ENCODE measurements at regions not wholly inside any gene's neighbourhood (a gene's known extent, or its start where the extent isn't known, plus 50 kb on each side); places are given as distances from the start of the nearest gene placed in this dataset.
"Not testable (repeated sequence)": the region's sequence is repeated elsewhere in the genome, so short reads cannot be mapped to it uniquely, and the experiment has no call there.

DNA sequence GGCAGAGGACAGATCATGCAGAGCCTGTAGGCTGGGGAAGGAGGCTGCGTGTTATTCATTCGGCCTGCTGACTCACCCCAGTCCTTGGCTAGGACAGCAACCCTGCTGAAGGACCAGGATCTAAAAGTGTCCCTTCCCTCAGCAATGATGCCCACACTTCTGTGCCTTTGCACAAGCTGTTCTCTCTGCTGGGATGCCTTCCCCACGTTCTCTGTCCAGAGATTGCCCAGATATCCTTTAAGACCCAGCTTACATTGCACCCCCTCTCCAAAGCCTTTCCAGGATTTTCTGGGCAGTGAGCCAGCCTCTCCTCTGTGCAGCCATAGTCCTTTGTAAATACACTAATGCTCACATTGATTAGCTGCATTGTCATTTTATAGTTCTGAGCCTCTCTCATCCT, 99.3 kb upstream of the CHD6 start:
- no peak for DNase-seq (ENCODE audit: low read depth)

DNA sequence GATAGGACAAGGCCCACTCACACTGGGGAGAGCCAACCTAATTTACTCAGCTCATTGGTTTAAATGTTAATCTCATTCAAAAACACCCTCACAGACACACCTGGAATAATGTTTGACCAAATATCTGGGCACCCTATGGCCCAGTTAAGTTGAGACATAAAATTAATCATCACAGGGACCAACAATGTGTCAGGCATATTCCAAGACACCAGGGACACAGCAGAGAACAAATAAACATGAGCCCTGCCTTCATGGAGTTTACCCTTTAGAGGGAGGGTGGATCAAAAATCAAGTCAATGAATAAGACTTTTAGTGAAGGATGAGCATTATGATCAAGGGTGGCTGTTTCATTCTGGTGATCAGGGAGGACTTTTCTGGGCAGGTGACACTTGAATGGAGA, 98.7 kb upstream of the CHD6 start:
- DNase-seq (ENCODE audit: low read depth), result no peak

DNA sequence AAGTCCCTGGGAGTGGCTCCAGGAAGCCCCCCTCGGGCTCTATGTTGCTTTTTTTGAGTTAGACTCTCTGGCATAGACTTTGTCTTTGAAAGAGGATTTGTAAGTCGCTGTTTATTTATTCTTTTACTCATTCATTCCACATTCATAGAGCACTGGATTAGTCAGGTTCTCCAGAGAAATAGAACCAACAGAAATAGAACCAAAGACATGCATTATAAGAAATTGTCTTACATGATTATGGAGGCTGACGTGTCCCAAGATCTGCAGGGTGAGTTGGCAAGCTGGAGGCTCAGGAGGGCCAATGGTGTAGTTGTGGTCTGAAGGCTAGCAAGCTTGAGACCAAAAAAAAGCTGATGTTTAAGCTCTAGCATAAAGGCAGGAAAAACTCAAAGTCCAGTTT, 98.3 kb upstream of the CHD6 start:
- DNase-seq (ENCODE audit: low read depth), result no peak

DNA sequence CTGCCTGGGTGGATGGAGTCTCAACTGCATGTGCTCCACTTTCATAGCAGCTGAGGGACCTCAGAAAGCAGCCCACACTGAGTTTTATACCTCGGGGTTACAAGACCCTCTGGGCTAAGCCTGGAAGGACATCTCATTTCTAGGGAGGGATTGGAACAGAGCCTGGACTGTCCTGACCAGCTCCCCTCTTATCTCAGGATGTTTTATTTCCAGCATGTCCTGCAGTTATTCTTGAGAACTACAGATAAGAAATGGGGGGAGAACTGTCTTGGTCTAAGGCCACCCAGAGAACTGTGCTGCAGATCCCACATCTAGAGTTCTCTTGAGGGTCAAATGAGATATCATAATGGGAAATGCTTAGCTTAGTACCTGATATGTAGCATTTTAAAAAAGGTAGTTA, 97.3 kb upstream of the CHD6 start:
- DNase-seq (ENCODE audit: low read depth), result no peak

DNA sequence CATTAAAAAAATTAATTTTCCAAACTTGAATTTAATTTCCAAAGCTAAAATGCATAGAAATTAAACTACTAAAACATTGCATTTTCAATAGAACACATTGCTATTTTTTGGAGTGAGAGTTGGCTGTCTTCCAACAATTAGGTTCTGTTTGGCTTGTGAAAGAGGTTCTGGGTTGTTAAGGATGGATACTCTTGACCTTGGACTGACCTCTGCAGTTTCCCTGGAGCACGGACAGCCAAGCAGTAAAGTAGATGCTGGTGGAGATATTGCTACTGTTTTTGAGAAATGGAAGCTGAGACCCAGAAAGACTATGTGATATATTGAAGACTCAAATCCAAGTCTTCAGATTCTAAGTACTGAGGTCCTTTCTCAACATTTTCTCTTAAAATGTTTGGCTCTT, 95.9 kb upstream of the CHD6 start:
- no peak for DNase-seq (ENCODE audit: low read depth)

DNA sequence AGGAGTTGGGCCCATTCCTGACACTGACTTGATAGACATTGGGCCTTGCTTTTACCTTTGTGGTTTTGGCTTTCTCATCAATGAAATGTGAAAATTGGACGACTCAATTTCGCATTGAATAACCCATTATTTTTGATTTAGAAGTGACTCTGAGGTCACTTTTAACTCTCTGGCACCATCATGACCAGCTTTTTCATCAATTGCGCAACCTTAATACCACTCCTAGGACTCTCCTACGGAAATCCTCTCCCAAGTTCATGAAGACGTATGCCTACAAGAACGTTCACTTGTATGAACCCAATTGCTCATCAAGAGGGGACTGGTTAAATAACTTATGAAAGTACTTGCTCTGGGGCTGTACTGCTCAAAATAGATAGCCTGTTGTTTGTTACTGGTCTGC, 86.7 kb upstream of the CHD6 start:
- no peak for DNase-seq (ENCODE audit: low read depth)

DNA sequence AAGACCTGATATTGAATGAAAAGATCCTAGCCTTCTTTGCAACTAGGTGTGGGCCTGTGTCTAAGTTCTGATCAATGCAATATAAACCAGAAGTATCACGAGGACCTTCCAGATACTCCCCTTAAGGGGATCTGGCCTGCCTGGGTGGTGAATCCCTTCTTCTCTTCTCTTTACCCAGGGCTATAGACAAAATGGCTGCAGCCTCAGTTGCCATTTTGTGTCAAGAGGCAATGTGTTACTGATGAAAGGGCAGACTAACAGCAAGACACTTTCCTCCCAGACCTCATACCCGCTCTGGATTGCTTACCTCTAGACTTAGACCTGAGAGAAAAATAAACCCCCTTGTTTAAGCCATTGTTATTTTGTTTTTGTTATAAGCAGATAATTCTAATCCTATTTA, 84.5 kb upstream of the CHD6 start:
- no peak for DNase-seq (ENCODE audit: low read depth)

DNA sequence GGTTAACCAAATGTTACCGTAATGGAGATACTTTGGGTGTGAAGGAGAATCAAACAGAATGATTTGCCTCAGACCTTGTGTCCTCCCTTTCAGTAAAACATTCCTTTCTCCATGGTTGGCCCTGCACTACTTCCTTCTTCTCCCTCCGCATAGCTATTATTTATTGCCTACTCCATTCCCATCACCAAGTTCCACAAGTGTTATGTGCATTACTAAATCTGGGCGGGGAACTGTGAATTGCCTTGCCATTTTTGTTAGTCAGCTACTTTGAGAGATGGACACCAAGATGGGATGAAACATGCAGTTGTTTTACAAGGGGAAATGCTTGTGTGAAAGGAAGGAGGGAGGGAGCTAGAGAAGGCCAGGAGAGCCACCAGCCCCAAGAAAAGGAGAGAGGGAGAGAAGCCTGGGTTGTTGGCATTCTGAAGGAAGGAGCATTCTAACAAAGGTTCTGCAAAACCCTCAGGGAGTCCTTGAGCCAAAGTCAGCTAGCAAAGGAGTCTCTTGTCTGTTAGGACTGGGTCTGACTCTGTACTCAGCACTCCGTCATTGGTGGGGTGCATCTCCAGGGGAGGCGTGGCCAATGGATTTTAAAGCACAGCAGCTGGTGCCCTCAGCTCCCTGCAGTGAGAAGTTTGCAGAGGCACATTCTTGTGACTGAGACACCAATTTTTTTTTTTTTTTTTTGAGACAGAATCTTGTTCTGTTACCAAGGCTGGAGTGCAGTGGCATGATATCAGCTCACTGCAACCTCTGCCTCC, 83.6 kb upstream of the CHD6 start:
- DNase-seq (ENCODE audit: low read depth), result no peak

DNA sequence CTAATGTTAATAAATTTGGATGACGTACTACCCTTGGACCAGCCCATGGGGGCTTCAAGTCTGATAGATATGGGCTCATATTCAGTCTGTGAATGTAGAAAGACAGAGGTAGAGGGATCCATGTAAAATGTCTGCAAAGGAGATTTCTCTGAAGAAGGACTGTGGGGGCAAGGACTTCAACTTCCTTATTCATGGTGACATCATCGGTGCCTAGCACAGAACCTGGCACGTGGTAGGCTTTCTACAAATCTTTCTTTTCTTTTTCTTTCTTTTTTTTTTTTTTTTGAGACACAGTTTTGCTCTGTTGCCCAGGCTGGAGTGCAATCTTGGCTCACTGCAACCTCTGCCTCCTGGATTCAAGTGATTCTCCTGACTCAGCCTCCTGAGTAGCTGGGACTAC, 81.5 kb upstream of the CHD6 start:
- not testable (repeated sequence) for DNase-seq (ENCODE audit: low read depth)

DNA sequence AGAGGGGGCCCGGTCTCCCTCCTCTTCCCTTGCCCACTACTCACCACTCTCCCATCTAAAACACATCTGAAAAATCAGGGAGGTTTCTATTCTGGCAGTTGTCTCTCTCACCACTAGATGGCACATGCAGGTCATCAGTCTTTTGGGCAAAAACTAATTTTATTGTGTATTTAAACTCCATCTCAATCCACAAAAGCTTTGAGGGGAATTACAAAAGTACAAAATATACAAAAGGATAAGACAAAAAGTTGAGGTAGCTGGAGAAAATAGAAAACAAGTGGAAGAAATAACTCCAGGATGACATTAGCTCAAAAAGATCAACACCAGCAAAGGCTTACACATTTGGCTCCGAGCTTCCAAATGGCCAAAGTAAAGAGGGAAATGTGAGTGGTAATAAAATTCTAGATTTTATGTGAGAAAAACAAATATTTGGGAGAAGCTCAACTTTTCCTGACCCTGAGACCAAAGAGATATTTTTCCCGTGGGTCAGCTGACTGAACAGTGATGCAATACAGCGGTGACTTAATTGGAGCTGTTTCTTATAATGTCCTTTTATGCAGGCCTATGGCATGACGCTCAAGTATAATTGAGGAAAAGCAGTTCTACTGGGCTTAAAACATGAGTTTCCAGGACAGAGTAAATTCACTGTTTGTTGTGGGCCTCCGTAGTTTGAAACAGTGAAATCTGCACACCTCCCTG, 79.8 kb upstream of the CHD6 start:
- DNase-seq (ENCODE audit: low read depth), result no peak

DNA sequence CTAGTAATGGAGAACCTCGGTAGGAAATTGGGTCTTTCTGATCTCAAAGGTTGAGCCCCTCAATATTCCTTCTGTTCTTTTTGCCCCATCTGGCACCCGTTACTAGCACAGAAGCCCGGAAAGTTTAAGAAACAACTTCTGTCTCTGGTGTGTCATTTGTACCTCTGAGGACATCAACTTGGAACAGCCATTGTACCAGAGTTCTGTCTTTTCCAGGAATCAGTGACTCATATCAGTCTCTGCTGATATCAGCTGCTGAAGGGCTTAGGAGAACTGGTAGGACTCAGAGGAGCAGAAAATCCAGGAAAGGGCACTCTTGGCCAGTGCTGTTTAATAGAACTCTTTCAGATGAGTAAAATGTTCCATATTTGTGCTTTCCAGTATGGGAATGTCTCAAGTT, 78.3 kb upstream of the CHD6 start:
- no peak for DNase-seq (ENCODE audit: low read depth)

DNA sequence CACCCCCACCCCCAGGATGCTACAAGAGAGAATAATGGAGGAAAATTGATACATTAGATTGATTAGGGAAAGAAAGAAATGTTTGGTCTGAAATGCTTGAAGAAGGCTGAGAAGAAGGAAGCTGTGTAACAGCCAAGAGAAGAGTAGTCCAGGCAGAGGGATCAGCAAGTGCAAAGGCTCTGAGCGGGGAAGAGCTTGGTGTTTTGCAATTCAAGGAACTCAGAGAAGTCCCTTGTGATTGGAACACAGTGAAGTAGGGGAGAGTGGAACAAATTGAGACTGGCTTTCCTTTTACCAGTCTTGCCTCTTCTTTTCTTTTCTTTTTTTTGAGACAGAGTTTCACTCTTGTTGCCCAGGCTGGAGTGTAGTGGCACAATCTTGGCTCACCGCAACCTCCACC, 76.6 kb upstream of the CHD6 start:
- no peak for DNase-seq (ENCODE audit: low read depth)

DNA sequence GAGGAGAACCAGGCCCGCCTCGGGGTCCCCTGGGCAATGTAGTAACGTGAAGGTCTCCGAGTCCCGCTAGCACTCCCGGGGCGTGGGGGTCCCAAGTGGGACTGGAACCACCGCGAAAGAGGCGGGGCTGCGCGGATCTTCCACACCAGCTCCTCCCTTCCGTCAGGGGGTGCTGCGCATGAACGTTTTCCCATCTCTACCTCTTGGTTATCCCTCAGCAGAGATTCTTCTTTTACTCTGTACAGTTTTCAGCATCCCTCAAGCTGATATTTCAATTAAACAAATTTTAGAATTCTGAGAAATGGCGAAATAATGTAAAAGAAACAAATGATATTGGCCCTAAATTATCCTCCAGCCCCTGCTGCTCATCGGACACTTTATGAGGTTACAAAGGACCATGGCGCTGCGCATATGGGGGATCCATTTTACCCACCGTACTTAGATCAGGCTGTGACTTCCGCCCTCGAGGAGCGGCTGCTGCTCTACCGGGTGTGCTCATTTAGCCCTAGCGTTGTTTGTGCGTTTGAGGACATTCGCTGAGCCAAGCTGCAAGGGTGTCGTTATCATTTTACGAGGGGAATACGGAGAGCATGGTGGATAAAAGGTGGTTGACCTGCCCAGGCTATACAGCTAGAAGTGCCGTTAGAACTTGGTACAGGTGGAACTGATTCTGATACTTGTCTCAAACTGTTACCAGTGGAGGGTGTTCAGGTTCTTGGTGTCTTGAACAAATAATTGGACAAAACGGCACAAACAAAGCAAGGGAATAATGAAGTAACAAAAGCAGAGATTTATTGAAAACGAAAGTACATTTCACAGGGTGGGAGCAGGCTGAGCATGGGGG, 75.2 kb upstream of the CHD6 start:
- DNase-seq (ENCODE audit: low read depth), result peak; percentile 70

DNA sequence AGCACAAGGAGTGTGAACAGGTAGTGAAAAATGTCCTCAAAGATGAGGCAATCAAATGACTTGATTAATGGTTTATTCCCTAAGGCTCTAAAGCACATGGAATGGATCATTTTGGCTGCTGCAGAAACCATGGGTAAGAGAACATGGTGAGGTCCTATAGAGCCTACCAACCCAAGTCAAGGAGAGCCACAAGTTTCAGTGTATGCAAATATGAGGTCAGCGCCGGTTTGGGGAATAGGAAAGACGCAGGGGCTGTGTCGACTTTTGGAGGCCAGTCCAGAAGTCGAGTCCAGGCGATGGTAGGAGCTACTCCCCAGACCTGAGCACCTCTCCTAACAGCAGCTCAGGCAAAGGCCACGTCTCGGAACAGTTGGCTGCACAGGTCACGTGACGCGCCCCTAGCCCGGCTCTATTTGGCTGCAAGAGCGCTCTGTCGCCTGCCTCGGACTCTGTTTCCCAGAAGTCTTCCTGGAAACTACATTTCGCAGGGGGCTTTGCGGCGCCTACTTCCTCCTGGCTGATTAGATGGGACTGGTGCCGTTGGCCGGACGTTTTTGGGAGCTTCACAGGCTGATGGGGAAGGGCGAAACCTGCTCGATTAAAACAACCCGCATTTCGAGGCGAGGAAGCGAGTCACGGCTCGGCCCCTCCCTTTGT, 74.4 kb upstream of the CHD6 start:
- peak; percentile 64 for DNase-seq (ENCODE audit: low read depth)

DNA sequence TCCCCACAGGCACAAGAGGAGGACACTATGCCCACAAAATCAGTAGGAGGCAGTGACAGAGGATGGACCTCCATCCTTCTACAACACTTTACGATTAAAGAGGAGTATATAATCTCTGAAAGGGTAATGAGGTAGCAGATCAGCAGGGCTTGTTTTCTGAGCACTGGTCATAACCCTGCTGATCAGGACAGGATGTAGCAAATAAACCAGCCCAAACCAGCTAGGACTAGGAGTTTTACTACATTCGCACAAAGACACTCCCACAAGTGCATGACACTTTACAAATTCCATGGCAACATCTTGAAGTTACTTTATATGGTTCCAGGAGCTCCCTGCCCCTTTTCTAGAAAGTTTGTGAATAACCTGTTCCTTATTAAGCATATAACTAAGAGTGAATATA, 73.3 kb upstream of the CHD6 start:
- no peak for DNase-seq (ENCODE audit: low read depth)

DNA sequence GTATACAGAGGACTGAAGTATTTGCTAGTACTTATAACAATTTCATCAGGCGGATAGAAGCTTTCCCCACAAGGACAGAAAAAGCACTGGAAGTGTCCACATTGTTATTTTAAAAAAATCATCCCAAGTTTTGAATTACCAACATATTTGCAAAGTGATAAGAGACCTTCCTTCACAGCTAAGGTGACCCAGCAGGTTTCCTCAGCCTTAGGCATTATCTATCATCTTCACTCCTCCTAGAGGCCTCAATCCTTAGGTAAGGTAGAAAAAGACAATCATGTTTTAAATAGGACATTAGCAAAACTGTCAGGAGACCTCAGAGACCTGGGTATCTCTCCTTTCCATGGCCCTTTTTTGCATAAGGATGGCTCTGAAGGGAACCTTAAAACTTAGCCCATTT, 72.5 kb upstream of the CHD6 start:
- no peak for DNase-seq (ENCODE audit: low read depth)

DNA sequence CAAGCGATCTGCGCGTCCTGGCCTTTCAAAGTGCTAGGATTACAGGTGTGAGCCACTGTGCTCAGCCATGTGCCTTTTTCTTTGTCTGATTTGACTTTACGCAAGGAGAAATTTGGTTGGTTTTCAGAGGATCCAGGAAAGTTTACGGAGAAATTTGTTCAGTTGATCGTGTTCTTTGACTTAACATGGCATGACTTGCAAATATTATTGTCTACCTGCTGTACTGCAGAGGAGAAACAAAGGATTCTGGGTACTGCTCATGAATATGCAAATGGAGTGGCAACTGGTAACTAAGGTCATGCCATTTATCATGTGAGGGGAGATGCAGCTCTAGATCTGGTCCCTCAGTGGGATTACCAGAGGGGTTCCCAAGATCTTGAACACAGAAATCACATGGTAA, 68.8 kb upstream of the CHD6 start:
- DNase-seq (ENCODE audit: low read depth), result no peak

DNA sequence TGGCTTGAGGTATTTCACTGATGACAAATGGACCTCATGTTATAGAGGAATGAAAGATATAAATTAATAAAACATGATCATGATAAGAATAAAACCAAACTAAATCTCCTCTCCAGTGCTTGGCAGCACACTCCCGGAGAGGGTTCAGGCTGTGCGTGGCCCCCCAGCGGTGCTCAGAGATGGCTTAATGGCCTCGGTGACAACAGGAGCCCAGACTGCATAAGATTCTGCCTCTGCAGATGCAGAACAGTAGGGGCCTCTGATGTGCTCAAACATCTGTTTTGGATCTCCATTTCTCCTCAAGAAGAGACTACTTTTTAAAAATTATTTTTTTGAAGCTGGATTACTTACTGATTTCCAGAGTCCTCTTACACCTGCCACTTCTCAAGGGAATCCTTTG, 67.0 kb upstream of the CHD6 start:
- not testable (repeated sequence) for DNase-seq (ENCODE audit: low read depth)

DNA sequence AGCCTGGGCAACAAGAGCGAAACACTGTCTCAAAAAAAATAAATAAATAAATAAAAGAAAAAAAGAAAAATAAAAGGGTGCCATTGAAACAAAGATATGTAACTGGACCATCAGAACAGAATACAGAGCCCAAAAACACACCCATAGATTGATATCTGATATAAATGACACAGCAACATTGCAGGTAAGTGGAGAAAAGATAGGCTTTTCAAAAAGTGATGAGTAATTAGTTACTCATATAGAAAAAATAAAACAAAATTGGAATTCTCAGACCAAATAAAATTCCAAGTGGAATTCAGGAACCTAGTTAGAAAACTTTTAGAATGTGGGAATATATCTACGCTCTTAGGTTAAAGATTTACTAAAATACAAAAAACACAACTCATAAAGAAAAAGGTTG, 60.6 kb upstream of the CHD6 start:
- no peak for DNase-seq (ENCODE audit: low read depth)

DNA sequence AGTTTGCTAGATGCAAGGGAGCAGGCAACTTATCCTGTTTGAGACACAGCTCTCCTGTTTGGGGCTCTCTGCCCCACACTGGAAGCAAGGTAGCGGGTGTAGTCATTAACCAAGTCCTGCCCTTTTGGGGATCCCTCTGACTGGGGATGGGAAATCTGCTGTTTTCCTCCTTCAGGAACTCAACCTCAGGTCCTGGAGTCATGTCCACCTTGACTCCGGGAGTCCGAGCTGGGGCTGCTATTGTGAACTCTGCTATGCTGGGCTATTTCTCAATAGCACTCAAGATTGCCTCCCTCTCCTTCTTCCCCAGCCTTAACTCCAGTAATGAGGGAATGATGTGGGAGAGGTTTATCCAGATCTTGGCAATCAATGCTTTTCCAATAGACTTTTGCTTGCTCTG, 54.1 kb upstream of the CHD6 start:
- no peak for DNase-seq (ENCODE audit: low read depth)

DNA sequence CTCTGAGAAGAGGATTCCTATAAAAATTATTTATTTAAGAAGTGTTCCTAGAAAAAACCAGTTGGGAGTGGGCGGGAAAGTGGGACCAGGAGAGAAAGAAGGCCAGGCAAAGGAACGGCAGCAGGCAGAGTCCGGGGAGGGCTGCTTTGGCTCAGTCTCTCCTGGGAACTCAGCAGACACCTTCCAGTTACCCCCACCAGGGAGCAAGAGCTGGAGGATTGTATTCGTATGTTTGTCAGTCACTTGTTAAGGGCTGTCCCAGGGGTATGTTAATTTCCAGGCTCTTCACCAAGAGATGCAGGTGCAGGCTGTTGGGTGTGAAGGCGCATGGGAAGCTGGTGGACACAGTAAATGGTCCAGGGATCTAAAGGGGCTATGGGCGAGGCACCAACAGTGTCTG, 53.0 kb upstream of the CHD6 start:
- DNase-seq (ENCODE audit: low read depth), result no peak

DNA sequence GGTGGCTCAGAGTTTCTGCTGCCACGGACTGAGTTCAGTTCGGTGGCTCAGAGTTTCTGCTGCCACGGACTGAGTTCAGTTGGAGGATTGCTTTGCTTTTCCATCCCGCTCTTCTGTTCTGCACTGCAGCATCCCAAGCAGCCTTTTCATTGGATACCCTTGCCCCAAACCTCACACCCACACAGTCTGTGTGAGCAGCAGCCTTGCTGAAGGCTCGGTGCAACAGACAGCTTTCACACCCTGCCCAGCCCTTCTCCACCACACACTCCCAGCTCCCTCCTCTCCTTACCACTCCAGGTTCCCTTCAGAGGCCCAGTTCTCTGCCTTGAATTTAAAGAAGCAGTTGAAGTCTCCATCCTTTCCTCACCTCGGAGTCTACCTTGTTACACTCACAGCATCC, 52.5 kb upstream of the CHD6 start:
- DNase-seq (ENCODE audit: low read depth), result no peak
